Bone marrow (tissue), 2 donors: ENCODE measurements at regions not wholly inside any gene's neighbourhood (a gene's known extent, or its start where the extent isn't known, plus 50 kb on each side); places are given as distances from the start of the nearest gene placed in this dataset.

Source experiments
- DNase-seq, 2 donors: peaks; one replicate each; lab custom pipeline; 2025; lab: John Stamatoyannopoulos, UW

DNA sequence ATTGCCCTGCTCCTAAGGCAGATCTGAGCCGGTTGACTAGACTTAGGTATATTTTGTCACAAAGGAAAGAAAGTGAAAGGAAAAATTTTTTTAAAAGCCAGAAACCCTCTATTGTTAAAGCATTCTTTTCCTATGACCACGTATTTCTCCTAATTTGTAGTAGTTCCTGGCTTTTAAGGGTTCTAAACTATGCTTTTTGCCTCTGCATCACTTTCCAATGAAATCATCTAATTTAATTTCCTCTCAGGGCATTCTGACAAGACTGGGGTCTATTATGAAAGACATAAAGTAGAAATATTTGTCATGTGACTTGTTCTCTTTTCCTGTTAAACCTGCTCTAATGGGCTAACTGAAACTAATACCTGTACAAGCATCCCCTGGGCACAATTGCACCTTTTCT lies 233.0 kb upstream of the PRR20A start:
- DNase-seq = no peak

DNA sequence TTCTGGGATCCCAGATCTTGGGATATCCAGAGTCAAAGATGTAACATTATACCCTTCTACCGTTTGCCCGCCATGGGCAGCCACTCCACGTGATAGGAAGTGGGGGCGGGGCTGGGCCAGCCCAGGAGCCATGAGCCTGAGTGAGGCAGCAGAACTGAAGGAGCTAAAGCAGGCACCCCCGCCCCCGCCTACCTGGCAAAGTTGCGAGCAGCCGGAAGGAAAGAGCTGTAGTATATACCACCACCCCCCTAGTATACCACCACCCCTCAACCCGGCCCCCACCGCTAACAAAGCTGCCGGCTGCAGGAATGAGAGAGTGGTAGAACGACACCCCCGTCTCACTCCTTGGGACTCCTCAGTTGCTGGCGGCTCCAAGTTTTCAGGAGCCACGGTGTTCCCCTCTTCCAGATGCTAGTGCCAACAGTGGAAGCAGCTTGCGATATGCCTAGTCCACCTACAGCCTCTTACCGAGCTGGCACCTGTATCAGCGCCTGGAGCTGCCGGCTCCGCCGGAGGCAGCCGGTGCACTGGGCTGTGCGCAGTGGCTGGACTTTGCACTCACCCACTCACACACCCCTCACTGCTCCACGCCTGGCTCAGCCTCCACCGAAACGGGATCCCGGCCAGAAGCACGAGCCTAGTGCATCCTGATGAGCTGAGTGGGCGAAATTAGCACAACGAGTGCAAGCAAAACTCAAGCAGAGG lies 230.7 kb upstream of the PRR20A start:
- no peak for DNase-seq

DNA sequence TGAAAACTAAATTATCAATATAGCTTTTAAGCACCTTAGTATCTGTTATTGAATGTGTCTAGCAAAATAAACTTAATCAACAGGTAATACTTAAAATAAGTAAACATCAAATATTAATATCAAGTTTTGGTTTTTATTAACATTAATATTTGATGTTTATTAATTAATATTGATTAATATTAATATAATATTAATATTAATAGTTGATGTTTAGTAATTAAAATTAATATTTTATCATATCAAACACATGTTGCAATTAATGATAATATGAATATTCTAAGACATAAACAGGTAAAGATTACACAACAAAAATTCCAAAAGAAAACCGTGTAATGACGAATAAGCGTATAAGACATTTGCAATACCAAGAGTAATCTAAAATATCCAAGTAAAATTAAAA lies 222.8 kb upstream of the PRR20A start:
- DNase-seq = no peak

DNA sequence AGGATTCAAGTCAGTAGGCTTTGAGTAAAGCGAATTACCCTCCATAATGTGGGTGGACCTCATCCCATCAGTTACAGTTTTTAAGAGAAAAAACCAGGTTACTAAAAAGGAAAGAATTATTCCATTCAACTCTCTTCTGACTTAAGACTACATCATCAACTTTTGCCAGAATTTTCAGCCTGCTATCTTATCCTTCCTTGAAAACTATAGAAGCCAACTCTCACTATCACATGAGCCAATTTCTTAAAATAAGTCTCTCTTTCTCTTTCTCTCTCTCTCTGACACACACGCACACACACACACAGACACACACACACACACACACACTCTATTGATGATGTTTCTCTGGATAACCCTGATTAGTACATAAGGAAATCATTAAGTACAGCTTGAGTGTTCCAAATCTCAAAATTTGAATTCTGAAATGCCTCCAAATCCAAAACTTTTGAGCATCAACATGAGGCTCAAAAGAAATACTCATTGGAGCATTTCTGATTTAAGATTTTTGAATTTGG lies 217.0 kb upstream of the PRR20A start:
- DNase-seq = no peak

DNA sequence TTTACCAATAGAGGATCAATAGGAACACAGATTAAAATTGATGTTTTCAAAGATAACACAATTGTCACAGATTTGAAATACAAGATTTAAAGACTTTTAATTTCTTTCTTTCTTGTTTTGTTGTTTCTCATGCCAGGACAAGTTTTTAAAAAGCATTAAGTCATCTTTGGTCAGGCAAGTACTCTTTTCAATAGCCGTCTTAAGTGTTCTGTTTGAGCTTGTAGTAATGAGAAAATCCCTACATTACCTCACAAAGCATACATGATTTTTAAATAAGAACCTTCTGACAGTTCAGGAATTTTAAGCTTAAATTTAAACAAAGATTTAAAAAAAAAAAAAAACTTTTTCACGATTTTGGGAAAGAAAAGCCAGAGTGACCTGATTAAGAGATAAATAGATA lies 216.3 kb upstream of the PRR20A start:
- no peak for DNase-seq

DNA sequence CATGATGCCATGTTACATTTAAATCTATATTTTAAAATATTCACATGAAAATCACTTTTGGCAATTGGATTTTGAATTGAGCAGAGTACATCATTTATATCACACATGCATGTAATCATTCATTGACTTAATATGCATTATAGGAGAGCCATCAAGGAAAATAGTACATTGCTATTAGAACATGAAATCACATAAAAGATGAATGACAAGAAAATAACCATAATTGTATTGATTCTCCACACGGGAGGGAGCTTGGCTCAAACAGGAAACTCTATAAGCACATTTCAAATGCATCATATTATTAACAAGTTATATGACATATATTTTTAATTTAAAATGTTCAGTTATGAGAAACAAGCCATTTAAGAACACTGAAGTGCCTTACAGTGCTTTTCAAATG lies 208.6 kb upstream of the PRR20A start:
- DNase-seq = no peak

DNA sequence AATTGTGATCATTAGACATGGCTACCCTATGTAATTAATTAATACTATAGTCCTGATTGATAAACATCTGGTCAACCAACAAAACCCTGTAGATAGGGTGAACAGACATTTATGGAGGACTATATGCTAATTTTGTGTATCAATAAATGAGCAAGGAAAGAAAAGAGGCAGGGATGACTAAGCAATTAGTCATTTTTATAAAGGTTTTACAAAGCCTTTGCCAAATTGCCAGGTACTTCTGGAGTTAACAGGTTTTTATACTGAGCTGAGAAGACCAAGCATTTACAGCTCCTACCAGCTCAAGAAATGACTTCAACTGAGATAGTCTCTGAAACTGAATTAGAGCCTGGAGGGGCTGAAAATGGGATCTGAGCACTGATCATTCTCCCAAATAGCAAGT lies 186.8 kb upstream of the PRR20A start:
- no peak for DNase-seq

DNA sequence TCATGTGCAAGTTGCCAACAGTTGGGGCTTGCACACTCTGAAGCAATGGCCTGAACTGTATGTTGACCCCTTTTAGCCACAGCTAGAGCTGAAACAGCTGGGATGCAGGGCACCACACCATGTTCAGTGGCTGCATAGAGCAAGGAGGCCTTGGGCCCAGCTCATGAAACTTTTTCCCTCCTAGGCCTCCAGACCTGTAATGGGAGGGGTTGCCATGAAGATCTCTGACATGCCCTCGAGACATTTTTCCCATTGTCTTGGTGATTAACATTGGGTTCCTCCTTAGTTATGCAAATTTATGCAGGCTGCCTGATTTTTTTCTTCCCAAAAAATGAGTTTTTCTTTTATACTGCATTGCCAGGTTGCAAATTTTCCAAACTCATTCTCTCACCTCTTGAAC lies 165.1 kb upstream of the PRR20A start:
- no peak for DNase-seq

DNA sequence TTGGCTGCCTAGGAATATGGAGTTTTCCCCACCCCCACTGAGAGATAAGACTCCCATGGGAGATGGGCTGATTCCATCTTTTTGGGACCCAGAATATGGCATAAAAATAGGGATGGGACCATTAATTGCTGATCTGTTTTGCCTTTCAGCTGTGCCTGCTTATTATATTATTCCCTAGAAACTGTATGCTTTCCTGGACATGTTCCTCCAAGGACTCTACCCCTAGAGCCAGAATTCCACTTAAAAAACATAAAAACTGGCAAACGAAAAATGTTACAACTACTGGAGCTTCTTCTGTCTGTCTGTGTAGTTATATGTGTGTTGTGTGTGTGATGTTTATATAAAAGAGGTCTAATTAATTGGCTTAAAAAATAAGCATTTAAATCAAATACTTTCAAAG lies 159.9 kb upstream of the PRR20A start:
- no peak for DNase-seq

DNA sequence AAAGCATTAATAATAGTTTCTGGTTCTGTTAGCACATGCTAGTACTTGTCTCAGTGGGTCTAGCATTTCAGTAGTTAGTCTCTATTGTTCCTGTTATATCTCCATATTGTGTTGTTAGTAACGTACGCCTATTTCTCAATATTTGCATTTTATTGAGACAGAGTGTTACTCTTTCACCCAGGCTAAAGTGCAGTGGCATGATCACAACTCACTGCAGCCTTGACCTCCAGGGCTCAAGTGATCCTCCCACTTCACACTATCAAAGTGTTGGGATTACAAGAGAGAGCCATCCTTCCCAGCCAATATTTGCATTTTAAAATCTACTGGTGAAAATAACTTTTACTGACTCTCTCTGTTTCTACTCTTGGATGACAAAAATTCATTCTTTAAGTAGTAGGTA lies 154.6 kb upstream of the PRR20A start:
- DNase-seq = no peak

DNA sequence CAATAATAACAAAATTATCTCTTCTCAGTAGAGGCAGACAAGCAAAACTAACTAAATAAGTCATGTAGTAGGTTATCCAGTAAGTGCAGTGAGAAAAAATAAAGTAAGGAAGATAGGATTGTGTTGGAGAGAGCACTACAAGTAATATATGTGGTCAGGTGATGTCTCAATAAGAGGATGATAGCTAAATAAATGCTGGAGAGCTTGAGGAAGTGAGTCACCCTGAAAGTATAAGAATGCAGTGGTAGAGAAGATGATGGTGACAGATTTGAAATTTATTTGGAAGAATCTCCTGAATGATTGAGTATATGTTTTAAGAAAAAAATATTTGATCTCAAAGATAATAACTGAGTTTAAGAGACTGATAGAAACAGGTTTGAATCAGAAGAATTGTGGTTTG lies 152.2 kb upstream of the PRR20A start:
- no peak for DNase-seq

DNA sequence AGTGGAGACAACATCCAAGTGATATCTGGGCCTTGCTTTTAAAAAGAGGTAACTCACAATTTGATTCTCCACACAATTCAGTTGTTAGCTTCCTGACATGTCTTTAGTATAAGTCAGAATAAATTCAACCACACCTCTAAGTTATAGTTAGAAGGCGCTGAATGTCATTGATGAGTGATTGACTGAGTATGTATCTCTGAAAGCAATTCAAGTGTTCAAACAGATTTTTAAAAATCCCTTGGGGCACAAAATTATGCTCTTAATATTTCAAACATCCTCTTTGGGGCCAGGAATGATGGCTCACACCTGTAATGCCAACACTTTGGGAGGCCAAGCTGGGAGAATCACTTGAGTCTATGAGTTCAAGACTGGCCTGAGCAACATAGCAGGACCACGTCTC lies 137.0 kb upstream of the PRR20A start:
- DNase-seq = no peak

DNA sequence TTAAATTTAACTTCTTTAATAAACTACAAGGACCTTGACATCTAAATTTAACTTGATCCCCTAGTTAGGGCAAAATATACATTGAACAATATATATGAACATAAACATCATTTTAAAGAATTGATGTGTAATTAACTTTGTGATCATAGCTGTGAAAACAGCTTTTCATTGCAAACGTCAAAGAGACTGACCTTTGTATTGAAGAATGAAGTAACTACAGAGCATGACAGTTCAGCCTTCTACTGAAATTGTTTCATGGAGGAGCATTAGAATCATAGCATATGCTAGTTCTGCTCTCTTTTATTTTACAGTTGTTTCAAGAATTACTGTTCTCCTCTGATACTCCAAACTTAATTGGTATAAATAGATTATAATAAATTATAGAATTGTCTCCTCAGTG lies 123.4 kb upstream of the PRR20A start:
- no peak for DNase-seq

DNA sequence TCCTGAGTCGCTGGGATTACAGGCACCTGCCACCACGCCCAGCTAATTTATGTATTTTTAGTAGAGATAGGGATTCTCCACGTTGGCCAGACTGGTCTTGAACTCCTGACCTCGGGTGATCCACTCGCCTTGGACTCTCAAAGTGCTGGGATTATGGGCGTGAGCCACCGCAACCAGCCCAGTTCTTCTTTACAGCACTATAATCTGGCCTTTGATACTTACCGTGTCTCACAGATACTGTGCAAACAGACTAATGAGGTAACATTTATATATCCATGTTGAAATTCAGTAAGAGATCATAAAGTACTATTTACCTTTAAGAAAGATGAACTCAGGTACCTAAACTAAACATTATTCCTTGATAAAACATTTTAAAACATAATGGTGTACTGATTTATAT lies 121.8 kb upstream of the PRR20A start:
- DNase-seq = no peak

DNA sequence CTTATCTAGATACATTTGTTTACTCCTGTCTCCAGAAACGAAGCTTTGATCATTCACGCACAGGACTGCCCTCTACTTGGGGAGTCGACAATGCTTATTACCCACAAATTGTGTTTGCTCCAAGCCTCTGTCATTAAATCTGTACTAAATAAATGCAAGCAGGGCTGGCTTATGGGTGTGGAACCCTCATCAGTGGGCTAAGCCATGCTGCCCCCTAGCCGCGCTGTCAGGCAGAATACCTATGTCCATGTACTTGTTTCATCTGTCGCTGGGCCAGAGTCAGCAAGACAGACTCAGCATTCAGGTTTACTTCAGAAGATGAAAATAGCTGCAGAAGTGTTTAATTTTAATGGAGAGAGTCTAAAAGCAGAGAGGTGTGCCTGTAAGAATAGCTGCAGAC lies 110.0 kb upstream of the PRR20A start:
- no peak for DNase-seq

DNA sequence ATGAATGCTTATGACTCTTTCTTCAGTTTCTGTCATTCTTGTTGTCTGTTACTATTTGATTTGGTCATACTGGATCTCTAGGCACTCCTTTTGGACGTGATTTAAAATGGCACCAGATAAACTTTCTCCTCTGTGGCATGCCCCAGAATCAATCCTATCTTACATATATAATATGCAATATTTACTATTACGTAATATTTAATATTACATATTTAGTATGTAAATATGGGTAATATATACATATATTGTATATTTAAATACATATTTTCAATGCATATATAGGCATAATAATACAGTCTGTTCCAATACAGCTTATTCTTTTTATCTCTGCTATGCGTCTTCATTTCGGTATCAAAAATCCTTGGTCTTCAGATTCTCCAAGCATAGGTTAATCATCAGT lies 104.4 kb upstream of the PRR20A start:
- DNase-seq = no peak

DNA sequence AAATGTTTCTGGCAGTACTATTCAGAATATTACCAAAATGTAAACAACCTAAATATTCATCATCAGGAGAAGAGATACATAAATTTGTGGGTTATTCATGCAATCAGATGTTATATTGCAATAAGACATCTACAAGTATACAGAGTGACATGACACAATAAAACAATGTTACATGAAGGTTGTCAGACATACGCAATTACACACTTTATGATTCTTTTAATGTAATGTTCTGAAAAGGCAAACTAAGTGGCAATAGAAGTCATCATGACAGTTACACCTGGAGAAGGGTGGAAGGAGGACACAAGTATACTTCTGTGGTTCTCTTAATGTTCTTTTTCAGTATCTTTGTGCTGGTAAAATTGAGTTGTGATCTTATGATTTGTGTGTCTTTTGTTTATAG lies 95.8 kb upstream of the PRR20A start:
- DNase-seq = no peak

DNA sequence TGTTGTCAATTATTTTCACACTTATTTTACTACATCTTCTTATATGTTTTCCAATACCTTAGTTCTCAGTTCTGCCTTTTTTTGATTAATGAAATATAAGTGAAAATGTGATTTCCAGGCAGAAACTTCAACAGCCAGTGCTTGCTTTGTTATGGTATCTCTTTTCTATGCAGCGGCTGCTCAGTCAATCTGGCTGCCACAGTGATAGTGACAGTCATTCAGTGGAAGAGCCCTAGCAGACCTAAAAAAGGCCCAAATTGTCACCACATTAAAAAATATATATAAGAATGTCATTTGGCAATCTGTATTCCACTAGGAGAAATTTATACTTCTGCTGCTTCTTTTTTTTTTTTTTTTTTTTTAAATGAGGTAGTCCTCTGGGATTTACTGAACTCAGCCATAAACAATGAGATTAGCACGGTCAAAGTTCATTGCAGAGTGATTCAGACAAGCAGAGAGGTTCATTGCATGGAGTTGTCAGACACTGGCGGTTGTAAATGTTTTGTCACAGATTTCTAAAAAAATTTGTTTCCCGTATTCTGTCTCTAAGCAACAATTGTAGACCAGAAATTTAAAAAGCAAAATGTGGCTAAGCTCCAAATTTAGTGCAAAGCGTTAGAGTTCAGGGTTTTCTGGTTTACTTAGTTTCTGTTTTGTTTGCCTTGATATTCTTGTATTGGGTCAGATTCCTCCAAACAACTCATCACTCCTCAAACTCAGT lies 94.7 kb upstream of the PRR20A start:
- DNase-seq = no peak

DNA sequence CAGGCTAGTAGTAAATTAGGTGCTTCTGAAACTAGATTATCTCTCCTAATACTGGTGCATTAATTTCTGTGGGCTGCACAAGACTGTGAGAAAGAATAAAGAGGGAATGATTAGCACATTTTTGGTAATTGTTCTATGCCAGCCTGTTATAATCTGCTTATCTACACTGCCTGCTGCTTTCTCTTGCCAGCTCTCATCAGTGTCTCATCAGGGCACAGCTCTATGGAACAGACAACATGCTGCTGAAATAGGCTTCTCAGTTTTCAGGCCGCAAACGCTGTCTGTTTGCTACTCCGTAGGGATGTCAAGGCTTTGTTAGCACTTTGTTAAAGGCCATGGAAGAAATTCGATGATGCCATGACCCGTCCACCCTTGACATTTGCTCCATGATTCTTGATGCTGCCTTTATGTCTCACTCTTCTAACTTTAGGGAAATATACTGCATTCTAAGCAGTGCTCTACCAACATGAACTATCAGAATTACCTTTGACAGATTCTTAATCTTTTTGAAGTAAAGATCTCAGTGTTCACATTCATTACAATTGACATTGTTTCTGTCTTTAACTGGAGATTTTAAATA lies 84.0 kb upstream of the PRR20A start:
- no peak for DNase-seq

DNA sequence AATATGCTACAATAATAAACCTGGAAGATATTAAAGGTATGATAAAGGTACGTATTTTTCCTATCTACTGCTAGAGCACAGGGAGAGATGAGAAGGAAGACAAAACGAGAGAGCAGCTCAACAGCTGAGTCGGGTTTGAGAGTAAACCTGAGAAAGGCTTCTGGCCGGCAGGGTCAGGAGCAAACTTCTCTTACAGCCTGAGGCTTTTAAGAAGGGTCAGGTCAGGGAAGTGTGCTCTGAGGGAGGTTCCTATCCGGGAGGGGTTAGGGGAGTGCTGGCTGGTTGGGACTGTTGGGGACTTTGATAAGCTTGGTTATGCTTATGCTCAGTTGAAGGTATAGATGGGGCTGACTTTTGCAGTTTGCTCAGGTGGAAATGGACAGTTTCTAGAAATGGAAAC lies 77.7 kb upstream of the PRR20A start:
- no peak for DNase-seq

DNA sequence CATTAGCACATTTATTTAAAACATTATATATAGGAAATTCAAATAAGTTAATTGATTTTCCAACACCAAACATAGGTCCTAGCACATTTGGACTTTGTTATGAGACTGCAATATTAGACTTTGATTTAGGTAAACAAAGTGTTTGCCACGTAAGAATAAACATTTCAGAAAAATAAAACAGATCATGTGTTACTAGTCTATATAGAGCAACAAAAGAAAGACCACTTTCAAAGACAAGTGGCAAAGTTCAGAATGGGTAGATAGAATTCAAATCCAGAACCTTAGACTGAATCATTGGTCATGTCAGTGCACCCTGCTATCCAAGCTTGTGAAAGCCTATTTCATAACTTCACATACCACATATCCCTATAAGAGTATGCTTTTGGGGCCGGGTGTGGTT lies 66.7 kb upstream of the PRR20A start:
- no peak for DNase-seq

DNA sequence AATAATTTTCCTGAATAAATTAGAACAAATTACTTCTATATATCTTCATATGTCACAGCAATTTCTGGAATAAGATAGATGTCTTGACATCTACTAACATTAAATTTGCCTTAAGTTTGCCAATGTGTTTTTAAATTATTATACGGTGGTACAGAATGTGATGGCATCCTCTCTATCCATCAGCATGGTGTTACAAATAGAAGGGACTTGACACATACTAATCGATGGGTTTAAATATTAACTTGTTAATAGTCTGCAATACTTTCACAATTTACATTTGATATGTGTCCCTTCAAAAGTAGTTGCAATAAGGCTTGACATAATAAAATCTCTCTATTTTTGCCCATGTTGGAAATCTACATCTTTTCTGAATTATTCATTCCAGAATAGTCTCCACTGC lies 65.1 kb upstream of the PRR20A start:
- no peak for DNase-seq

DNA sequence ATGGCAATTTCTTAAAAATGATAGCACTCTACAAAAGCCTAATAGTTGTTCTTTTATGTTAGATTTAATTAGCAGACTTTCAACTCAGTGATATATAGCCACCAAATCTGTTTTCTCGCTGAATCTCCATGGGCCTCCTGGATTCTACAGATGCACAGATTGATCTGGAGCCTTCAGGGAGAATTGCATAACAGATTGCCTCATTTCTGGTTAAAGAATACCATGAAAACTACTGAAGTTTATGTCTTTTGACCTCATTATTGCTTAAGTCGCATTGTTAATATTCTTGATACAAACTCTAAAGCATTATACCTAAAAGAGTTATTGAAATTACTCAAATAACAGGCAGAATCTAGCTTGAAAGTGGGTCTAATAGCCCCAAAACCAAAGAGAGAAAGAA lies 53.7 kb upstream of the PRR20A start:
- DNase-seq = no peak
